NCI-H2171 (cell line): ENCODE measurements at regions not wholly inside any gene's neighbourhood (a gene's known extent, or its start where the extent isn't known, plus 50 kb on each side); places are given as distances from the start of the nearest gene placed in this dataset.
"Not testable (repeated sequence)": the region's sequence is repeated elsewhere in the genome, so short reads cannot be mapped to it uniquely, and the experiment has no call there.

ENCODE experiments used
- DNase-seq: peaks from one replicate; lab custom pipeline; 2025; lab: John Stamatoyannopoulos, UW

DNA sequence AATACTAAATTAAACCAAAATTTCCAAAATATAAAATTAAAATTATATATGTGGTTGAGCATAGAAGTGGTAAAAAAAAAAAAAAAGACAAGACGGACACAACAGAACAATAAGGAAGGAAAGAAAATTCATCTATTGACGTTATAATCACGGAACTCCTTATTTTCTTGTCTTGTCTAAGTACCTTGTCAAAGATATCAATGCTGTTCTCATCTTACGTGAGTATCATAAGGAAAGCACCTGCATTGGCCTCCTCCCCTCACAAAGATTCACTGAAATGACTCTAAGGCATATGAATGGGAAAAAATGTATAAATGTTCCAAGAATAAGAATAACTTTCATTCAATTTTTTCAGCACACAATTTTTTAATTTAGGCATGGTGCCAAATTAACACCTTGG is 135.4 kb downstream of the PPP1R3A start:
- no peak for DNase-seq

DNA sequence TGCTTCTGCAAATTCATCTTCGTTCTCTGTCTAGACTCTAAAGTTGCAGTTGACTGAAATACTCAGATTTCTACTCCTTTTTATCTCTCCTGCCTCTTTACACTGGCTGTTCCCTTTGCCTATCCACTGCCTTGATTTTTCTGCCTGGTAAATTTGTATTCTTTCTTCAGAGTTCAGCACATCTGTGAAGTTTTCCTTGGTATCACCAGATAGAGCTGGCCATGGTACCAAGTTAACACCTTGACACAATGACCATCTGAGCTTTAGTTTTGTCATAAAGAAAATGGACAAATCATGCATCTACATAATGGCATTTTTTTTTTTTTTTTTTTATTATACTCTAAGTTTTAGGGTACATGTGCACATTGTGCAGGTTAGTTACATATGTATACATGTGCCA is 143.0 kb downstream of the PPP1R3A start:
- DNase-seq, result no peak

DNA sequence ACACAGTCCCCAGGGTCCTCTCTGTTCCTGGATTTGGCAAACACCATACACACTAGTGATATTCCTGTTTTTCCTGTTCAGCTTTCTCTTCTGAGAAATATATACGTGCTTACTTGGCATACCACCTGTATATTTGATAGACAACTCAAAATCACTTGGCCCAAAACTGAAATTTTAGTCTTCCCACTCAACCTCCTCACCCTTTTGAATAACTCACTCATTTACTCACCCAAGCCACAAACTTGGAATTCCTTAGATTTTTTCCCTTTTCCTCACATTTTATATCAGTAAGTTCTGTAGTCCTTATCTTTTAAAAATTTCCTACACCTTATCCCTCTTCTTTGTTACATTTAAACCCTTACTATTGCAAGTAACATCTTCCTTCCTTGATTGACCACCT is 143.4 kb downstream of the PPP1R3A start:
- no peak for DNase-seq

DNA sequence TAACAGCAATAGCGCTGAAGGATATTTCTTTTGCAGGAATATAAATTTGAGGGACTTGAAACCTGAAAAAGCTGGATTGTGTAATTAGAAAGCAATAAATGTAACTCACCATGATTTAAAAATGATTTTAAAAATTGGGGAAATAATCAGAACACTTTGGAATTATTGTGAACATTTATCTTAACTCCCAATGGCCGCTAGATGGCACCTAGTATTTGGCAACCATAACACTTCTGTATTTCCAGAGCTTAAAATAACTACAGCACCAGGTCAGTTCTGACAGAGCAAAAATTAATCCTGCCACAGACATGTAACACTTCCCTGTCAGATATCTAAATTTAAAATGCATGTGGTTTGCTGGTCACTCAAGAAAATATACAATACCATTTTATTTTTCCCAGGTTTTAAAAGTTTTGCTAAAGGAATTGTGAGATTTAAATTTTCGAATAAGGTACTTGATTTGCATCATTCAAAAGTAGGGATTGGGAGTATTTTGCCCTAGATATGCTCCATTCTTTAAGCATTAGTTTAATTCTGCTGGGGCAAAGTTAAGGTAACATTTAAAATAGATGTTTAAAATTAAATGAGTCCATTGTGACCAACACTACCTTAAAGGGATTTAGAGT is 144.5 kb downstream of the PPP1R3A start:
- DNase-seq, result peak; percentile 41

DNA sequence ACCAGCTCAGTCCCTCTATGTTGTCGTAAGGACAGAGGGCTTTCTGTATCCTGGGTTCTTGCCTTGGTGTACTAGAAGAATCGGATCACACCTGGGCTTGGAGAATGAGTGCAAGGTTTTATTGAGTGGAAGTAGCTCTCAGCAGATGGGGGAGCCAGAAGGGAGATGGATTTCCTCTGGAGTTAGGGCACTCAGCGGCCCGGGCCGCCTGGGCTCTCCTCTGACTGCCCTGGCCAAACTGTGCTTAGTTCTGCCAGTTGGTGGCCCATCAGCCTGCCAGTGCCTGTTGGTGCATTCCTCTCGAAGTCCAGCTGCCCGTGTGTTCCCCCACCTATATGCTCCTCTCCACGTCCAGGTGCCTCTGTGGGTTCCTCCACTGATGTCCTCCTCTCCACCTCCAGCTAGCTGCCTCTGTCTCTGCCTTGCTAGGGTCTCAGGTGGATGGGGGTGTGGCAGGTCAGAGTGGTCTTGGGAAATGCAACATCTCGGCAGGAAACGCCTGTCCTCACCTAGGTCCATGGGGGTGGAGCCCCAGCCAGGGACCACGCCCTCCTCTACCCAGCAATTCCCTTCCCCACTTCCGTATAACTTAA is 148.6 kb downstream of the PPP1R3A start:
- DNase-seq, result no peak

DNA sequence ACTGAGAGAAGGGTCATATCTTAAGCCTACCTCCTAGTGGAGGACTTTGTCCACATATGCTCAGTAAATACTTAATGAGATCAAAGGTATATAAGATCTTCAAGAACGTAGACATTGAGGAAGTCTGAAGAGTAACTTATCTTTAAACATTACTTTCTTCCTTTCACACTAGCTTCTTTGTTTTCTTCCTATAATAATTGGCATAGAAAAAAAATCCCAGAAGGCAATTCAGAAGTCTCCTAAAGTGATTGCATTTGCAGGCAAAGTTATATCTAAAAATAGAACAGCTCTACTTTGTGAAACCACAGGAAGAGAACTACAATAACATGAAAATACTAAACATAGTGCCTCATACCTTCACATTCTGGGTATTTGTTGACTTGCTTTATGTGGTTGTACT is 150.4 kb downstream of the PPP1R3A start:
- no peak for DNase-seq

DNA sequence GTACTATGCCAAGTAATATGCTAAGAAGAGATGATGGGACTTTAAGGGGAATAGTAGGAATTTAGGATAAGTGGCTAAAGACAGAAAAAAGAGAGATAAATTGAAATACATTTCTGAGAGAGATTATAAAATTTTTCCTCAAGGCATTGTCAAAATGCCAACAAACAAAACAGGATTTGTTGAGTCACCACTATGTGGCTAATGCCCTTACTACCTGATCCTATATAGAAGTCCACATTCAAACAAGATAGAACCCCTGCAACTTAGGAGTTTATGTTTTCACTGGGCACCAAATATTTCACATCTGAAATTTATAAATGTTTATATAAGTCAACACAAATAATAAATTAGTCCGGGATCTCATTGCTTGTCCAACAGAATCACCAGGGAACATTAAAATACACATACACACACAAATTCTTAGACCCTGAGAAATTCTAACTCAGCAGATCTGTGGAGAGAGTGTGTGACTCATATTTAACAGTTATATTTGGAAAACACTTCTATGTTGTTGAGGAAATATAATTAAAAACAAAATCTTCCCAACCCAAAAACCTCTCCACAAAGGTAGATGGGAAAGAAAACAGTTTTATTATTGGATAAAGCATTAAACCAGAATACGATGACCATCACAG is 154.3 kb downstream of the PPP1R3A start:
- DNase-seq, result no peak

DNA sequence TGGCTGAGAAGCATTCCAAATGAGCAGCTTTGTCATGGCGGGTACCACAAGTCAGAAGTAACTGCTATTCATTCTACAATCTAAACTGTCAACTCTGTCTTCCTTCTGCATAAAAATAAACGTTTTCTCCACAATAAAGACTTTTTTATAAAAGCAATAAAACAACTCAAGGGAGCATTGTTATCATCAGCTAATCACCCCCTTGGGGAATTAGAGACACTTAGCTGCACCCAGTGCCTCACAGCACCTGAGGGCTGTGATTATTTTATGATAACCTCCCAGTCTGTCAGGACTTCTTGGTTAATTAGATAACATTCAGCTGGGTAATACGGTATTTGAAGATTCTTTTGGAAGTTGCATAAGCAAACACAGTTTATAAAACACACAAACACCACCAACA is 155.6 kb downstream of the PPP1R3A start:
- DNase-seq, result no peak

DNA sequence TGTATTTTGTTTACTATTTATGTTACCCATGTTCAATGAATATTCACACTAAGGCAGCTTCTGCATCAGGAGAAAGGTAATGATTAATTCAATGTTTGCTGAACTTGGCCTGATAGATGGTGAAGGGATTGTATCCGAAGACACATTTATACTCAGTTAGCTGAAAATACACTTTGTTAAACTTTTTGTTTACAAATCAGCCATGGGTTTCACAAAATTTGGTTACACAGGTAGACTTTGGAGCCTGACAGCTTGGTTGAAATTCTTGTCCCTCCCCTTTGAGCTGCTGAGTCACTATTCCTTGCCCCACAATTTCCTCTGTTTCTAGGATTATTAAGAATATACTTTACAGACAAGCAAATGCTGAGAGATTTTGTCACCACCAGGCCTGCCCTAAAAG is 162.6 kb downstream of the PPP1R3A start:
- DNase-seq, result no peak

DNA sequence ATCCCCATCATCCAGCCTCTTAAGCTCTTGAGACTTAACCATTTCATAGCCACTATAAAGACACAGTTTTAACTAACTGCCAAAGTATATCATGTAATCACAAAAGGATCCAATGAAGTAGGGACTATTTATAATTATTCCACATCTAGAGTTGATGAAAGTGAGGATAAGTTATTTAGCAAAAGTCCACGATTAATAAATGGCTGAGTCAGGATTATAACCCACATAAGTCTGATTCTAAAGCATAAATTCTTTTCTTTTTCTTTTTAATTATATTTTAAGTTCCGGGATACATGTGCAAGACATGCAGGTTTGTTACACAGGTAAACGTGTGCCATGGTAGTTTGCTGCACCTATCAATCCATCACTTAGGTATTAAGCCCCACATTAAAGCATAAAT is 166.1 kb downstream of the PPP1R3A start:
- no peak for DNase-seq

DNA sequence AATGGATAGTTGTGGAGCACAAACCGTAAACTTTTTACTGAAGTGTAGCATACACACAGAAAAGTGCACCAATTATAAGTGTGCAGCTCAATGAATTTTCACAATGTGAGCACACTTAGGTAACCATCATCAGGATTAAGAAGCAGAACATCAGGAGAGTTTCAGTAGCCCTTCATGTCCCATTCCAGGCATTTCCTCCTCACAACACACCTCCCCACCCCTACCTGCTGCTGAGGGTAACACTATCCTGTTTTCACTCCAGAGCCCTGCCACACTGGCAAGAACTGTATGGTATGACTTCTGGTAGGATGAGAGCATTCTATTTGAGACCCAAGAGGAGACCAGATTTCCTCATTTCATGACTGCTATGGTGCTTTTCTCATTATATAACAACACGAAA is 166.5 kb downstream of the PPP1R3A start:
- no peak for DNase-seq

DNA sequence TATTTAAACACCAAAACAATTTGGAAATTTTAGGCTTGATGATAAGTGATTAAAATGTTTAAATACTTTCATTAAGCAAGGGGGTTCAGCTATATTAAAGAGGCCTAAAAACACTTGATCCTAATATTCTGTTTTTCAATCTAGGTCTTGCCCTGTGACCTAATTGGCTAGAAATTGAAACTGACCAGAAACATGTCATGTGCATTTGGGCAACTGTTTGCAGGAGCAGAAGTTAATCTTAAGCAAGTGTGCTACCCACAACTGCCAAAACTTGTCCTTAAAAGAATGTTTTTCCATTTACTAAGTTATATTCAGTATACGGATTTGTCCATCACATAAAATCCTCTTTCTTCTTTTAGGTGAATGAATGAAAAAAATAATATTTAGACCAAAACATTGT is 167.3 kb downstream of the PPP1R3A start:
- no peak for DNase-seq

DNA sequence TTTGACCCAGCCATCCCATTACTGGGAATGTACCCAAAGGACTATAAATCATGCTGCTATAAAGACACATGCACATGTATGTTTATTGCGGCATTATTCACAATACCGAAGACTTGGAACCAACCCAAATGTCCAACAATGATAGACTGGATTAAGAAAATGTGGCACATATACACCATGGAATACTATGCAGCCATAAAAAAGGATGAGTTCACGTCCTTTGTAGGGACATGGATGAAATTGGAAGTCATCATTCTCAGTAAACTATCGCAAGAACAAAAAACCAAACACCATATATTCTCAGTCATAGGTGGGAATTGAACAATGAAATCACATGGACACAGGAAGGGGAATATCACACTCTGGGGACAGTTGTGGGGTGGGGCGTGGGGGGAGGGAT is 170.4 kb downstream of the PPP1R3A start:
- DNase-seq, result not testable (repeated sequence)

DNA sequence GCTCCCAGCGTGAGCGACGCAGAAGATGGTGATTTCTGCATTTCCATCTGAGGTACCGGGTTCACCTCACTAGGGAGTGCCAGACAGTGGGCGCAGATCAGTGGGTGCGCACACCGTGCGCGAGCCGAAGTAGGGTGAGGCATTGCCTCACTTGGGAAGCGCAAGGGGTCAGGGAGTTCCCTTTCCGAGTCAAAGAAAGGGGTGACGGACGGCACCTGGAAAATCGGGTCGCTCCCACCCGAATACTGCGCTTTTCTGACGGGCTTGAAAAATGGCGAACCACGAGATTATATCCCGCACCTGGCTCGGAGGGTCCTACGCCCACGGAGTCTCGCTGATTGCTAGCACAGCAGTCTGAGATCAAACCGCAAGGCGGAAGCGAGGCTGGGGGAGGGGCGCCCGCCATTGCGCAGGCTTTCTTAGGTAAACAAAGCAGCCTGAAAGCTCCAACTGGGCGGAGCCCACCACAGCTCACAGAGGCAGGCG is 175.8 kb downstream of the PPP1R3A start:
- DNase-seq, result not testable (repeated sequence)

DNA sequence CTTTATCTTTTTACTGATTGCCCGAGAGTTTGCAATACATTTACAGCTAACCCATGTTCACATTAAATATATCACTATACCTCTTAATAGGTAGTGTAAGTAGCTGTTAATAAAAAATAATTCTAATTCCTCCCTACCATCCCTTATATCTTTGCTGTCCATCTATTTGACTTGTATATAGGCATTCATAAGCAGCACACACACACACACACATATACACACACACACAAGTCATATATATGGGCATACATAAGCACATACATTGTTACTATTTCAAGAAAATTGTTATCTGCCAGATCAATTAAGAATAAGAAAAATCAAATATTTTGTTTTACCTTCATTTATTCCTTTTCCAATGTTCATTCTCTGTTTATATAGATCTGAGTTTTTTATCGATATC is 176.4 kb downstream of the PPP1R3A start:
- DNase-seq, result no peak

DNA sequence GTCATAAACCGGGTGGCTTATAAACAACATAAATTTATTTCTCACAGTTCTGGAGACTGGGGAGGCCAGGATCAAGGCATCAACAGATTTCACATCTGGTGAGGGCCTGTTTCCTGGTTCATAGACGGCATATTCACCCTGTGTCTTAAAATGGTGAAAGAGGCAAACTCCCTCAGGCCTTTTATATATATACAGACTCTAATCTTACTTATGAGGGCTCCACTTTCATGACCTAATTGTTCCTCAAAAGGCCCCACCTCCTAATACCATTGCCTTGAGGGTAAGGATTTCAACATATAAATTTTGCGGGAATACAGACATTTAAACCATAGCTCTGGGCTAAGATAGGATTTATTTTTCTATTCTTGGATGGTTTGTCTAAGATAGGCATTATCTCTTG is 187.2 kb downstream of the PPP1R3A start:
- no peak for DNase-seq

DNA sequence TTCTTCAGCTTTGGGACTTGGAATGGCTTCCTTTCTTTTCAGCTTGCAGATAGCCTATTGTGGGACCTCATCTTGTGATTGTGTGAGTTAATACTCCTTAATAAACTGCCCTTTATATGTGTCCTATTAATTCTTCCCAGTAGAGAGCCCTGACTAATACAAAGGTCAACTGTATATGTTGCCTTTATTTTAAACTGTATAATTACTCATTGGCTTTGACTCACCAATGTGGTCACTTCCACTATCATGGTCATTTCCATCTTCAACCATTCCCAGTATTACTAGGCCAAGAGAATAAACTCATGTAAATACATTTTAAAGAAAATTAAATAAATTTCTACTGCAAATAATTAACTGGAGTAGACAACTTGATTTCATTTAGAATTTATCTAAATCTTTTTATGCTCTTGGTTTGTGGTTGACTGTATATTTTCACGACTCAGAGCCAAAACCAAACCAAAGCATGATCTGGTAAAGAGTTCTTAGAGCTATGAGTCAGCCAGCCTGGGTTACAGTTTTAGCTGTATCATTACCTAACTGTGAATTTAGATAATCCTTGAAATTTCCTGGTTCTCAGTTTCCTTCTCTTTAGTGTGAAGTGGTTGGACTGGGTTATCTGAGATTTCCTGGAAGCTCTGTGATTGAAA is 188.4 kb downstream of the PPP1R3A start:
- no peak for DNase-seq

DNA sequence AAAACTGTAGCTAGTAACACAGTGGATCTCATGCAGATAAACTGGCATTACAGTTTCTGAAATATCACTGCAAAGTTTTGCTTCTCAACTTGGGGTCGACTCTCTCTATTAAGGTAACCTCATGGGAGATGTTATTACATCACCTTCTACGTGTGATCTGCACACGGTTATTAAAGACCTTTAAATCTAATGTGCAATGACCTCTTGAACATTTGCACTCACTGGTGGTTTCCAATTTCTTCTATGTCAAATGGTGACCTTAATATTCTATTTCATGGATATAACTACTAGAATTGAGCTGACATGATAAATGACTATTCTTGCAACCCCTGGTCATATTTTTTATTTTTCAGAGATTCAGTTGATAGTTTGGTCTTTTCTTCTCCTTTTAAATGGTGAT is 191.3 kb downstream of the PPP1R3A start:
- no peak for DNase-seq

DNA sequence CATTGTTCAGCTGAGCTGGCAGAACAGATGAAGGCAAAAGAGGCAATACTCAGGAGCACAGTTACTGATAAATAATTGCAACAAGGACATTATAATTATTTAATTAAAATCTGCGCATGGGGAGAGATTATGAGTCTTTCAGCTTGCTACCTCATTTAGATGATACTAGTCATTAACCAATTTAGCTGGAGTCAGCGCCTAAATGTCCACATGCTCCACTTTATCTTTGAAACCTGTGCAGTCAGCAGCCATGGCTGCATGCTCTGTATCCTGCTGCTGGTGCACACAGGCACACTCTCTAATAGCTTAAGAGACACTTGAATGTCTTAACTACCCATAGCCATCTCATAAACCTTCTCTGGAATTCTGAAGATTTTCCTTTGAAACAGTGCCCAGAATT is 196.8 kb downstream of the PPP1R3A start:
- no peak for DNase-seq

DNA sequence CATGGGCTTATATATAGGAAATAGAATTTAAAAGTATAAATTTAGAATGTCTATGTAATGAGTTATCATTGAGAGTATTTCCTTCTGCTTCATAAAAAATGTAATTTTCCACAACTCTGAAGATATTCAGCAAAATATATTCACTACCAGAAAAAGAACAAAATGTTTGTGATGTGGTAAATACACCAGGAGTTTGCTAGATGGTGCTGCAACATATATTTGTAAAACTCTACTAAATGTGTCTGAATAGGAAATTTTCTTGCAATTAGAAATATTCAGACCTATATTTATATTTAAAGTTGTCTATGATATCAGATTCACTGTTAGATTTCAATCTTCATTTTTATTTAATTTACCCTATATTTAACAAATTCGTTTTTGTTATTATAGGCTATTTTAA is 201.1 kb downstream of the PPP1R3A start:
- no peak for DNase-seq

DNA sequence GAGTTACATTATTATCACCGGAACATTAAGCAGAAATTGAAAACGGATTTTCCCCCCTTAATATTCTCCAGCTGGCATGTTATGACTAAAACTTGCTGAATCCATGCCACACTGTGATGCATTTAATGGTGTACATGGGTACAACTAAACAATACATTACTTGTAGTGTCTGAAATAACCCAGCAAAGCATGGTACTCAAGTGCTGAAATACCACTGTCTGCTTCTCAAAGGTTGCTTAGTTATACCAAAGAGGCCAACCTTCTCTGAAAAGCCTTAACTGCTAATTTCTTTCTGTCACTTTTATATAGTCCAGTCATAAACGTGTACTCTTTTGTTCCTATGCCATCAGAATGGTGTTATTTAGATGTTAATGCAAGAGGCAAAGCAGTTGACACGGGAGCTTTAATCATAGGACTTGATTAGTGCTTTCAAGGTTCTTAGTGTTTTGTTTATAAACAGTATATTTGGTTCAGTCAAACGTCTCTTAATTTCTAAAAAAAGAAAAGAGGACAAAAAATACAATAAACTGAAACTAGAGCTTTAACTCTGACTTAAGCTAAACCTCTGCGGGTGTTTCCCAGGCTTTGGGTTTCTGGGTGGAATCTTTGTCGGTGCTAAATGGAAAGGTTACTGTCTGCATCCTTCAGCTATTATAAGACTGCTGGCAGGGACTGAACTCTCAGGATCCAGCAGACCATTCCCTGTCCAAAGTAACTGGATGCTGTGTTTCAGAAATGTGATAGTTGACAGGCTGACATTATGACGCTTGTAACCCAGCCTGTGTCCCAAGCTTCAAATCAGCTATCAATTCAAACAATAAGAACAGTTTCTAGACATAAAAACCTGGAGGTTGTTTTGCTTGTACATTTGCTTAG is 202.6 kb downstream of the PPP1R3A start:
- DNase-seq, result no peak

DNA sequence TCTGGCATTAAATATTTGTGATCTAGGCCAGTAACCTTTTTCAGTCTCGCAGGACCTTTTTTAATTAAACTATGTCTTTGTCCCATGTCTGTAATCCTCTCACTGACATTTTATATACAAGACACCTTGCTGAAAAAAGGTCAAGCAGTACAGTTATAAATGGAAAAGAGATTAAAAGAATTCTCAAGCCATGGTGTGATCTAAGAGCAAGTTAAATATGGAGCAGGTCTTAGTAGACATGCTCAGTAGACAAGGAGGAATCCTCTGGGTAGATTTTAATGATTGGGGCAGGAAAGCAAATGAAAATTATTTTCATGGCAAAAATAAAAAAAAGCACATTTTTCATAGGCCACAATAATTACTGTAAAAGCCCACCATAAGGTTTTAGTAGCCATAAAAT is 203.5 kb downstream of the PPP1R3A start:
- no peak for DNase-seq
